ENCODE measurements at regions not wholly inside any gene's neighbourhood (a gene's known extent, or its start where the extent isn't known, plus 50 kb on each side); places are given as distances from the start of the nearest gene placed in this dataset.

DNA sequence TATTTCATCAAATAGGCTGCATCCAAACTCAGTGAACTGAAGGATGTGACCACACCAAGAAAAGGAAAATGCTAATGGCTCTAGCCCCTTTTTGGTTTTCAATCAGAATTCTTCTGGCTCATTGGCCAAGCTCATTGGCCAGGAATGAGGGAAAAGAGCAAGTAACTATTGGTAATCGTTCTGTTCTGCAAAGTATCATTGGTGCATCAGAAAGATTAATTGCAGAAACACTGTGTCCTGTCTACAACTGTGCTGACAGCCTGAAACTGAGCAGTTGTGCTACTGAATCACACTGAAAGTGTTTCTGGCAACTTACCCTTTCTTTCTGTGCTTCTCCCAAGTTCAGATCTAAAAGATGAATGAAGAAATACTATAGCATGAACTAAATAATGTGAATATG lies 116.4 kb upstream of the ROBO2 start:
- ATAC-seq (no peak), DNase-seq (no peak)
- TF ChIP-seq, protein P1, sequence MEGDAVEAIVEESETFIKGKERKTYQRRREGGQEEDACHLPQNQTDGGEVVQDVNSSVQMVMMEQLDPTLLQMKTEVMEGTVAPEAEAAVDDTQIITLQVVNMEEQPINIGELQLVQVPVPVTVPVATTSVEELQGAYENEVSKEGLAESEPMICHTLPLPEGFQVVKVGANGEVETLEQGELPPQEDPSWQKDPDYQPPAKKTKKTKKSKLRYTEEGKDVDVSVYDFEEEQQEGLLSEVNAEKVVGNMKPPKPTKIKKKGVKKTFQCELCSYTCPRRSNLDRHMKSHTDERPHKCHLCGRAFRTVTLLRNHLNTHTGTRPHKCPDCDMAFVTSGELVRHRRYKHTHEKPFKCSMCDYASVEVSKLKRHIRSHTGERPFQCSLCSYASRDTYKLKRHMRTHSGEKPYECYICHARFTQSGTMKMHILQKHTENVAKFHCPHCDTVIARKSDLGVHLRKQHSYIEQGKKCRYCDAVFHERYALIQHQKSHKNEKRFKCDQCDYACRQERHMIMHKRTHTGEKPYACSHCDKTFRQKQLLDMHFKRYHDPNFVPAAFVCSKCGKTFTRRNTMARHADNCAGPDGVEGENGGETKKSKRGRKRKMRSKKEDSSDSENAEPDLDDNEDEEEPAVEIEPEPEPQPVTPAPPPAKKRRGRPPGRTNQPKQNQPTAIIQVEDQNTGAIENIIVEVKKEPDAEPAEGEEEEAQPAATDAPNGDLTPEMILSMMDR (IDR thresholded peaks at IDR 0.05), result no peak
- no peak for TF ChIP-seq POLR2A (IDR thresholded peaks at IDR 0.05)
- WGBS, 4 donors, result 7 to 14% (median 9%) methylated on average over 1 of the region's 1 CpG
- no peak overlapping the region for H3K27ac ChIP-seq
- intact Hi-C loops (cut with DNase I), result no loop called here
- H3K36me3 ChIP-seq, result no peaks in the 10 kb centered on the region
- peaks cover 0 to 5% (median 0%) of the 10 kb centered on the region in 12 donors for H3K9me3 ChIP-seq
- no peak overlapping the region for H3K4me3 ChIP-seq
- no peaks in the 10 kb centered on the region for H3K27me3 ChIP-seq
- H3K4me1 ChIP-seq, result no peaks in the 10 kb centered on the region

DNA sequence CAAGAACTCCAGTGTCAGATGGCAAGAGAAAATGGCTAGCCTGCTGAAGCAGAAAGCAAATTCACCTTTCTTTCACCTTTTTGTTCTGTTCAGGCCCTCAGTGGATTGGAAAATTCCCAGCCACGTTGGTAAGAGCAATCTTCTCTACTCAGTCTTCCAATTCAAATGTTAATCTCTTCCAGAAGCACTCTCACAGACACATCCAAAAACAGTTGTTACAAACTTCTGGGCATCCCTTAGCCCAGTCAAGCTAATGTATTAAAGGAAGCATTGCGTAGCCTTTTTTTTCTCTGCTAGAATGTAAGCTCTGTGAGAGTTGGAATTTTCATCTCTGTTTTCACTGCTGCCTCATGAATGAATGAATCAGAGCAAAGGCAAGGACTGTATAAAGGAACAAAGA lies 109.2 kb upstream of the ROBO2 start:
- 59 to 66% (median 65%) methylated on average over 2 of the region's 2 CpGs for WGBS, 4 donors
- Histone ChIP-seq H3K4me1 (no peaks in the 10 kb centered on the region), H3K27ac (no peak overlapping the region), H3K9me3 (no peaks in the 10 kb centered on the region), H3K36me3 (no peaks in the 10 kb centered on the region), H3K4me3 (no peak overlapping the region), H3K27me3 (no peaks in the 10 kb centered on the region)
- intact Hi-C loops (cut with DNase I), result no loop called here
- ATAC-seq (no peak), DNase-seq (no peak)
- TF ChIP-seq, protein P1 (IDR thresholded peaks at IDR 0.05), result no peak

DNA sequence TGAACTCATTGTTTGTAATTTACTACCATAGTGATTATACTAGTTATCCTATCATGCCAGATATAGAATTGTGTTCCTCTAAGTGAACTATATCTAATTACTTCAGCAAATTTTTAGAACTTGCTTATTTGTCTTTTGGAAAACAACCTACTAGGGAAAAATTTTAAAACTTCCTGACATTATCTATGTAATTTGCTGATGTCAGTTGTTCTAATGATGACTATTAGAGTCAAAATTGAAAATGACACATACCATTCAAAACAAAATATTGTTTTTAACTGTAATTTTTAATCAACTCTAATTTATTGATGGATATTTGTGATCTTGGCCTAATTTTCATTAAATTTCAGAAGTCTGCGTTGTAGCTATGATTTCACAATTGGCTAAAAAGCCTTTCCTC lies 106.7 kb upstream of the ROBO2 start:
- no peaks in the 10 kb centered on the region for H3K36me3 ChIP-seq
- ATAC-seq (no peak), DNase-seq (no peak)
- H3K9me3 ChIP-seq, result no peaks in the 10 kb centered on the region
- TF ChIP-seq, protein P1 (IDR thresholded peaks at IDR 0.05), result no peak
- TF ChIP-seq POLR2A (IDR thresholded peaks at IDR 0.05), result no peak
- no peaks in the 10 kb centered on the region for H3K27me3 ChIP-seq
- intact Hi-C loops (cut with DNase I), result no loop called here
- no peaks in the 10 kb centered on the region for H3K4me1 ChIP-seq
- no peak overlapping the region for H3K4me3 ChIP-seq
- H3K27ac ChIP-seq, result no peak overlapping the region
- WGBS, 4 donors, result 38 to 85% (median 67%) methylated on average over 1 of the region's 1 CpG

DNA sequence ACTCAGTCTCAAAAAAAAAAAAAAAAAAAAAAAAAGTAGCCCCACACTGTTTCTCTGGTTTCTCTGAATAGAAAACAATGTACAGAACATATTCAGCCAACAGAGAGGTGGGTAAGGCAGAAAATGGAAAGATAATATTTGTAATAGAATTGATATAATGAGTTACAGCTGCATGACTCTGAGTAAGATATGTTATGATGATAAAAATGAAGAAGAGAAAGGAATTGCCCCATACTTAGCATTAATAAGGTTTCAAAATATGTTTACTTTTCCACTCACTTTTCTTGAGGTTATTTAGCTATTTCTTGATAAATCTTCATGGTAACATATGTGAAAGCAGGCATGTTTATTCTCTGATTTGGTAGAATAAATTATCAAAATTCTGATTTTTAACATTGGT lies 100.9 kb upstream of the ROBO2 start:
- no peak for DNase-seq
- no peaks in the 10 kb centered on the region for H3K36me3 ChIP-seq
- intact Hi-C loops (cut with DNase I), result no loop called here
- ATAC-seq, result no peak
- H3K27ac ChIP-seq, result no peak overlapping the region
- H3K9me3 ChIP-seq, result no peaks in the 10 kb centered on the region
- H3K4me3 ChIP-seq, result no peak overlapping the region
- H3K27me3 ChIP-seq, result no peaks in the 10 kb centered on the region
- no peaks in the 10 kb centered on the region for H3K4me1 ChIP-seq
- TF ChIP-seq, protein P1 (IDR thresholded peaks at IDR 0.05), result no peak
- TF ChIP-seq POLR2A (IDR thresholded peaks at IDR 0.05), result no peak
